GM21737 (cell line): ENCODE measurements at regions not wholly inside any gene's neighbourhood (a gene's known extent, or its start where the extent isn't known, plus 50 kb on each side); places are given as distances from the start of the nearest gene placed in this dataset.

Experiments used
- ATAC-seq: cut with Tn5 transposase; IDR thresholded peaks from one replicate; pipeline ENCODE4 v1.9.1; 2021; ENCODE audit warnings: mild to moderate bottlenecking, moderate library complexity; ENCODE audit not compliant: unreplicated experiment

DNA sequence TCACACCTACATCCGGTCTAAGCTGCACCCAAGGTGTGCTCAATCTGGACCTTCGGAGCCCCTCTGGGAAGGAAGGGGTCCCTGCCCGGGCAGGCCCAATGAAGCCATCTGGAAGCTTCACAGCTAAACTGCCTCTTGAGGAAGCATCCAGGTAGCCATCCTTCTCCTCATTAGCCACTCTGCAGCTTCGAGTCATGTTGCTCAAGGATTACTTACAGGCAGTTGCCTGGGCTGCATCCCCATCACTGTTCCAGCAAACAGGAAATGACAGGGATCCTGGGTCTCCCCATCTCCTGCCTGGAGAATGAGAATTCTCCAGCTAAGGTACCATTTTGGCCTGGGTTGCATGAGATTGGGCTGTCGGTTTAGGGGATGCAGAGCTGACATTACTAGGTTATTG lies 91.7 kb downstream of the ERMARD start:
- ATAC-seq = no peak

DNA sequence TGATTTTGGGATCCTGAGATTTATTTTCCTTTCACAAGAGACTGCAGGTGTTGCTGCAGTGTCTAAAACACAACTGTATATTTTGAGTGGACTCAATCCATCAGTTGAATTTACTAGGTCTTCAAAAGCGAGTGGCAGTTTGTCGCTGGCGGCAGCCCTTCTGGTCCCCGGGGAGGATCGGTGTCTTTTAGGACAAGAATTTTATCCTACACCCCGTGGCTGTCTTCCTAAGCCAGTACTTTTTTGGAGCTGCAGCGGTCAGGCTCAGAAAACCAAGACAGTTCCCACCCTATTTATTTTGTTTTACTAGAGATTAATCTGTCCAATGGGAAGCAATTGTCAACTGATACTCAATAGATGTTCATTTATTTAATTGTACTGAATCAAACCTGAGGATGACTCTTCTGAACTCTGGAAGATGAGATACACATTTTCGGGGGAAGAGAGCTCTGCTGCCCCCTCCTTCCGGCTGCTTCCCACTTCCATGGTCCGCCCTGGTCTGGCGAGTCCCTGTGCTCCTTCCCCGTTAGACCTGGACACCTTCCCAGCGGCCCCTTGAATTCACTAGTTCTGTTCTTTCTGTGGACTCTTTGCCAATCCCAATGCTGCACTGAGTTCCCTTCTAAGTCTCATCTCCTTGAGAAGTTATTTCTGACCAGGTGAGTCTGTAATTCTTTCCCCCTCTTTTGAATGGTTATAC lies 90.6 kb downstream of the ERMARD start:
- ATAC-seq = no peak

DNA sequence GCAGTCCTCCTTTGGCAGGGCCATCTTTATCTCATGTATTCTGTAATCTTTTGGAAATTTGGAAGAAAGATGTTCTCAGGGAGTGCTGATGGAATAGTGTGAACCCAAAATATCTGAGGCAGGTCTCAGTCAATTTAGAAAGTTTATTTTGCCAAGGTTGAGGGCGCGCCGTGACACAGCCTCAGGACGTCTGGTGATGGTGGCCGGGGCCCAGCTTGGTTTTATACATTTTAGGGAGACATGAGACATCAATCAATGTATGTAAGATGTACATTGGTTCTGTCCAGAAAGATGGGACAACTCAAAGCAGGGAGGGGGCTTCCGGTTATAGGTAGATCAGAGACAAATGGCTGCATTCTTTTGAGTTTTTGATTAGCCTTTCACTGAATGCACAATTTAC lies 89.8 kb downstream of the ERMARD start:
- ATAC-seq = no peak

DNA sequence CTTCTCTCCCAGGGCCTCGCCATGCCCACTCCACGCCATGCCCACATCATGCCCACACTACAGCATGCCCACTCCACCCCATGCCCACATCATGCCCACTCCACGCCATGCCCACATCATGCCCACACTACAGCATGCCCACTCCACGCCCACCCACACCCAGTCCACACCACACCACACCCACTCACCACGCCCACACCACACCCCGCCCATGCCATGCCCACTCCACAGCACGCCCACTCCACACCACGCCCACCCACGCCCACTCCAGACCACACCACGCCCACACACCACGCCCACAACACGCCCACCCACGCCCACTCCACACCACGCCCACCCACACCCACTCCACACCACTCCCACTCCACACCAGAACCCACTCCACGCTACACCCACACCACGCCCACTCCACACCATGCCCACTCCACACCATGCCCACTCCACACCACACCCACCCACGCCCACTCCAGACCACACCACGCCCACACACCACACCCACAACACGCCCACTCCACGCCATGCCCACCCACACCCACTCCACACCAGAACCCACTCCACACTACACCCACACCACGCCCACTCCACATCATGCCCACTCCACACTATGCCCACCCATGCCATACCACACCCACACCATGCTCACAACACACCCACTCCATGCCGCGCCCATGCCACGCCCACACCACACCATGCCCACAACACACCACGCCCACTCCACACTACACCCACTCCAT lies 88.6 kb downstream of the ERMARD start:
- ATAC-seq = no peak

DNA sequence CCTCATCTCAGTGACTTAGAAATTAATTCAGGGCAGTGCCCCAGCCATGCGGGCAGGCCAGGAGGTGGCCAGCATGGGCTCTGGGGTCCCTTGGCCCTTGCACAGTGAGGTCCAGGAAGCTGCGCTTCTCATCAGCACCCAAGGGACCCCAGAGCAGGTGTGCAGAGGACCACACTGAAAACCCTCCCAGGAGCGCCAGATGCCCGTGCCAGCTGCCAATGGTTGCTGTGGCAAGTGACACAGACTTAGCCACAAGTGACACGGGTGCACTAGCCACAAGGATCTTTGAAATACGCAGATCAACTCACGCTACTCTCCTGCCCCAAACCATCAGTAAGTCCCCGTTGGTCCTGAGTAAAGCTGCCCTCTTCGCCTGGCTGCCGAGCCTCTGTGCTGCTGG lies 88.1 kb downstream of the ERMARD start:
- no peak for ATAC-seq

DNA sequence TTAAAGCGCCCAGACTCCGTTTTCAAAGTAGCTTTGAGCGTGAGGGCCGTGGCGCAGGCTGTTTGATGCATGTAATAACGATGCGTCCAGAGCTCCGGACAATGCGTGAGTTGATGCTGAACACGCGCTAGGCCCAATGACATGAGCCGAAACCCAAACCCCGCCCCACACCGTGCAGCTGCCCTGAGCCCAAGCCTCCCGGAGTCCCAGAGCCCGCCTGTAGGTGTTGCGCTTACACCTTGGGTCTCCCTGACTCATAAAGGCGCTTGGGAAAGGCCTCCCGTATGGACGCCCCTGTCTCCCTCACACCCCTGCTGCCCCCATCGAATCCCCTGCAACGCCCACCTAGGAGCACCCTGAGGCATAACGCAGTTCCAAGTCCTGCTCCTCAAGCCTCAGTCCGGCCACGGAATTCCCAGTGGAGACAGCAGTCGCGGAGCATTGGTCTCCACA lies 87.6 kb downstream of the ERMARD start:
- ATAC-seq = no peak

DNA sequence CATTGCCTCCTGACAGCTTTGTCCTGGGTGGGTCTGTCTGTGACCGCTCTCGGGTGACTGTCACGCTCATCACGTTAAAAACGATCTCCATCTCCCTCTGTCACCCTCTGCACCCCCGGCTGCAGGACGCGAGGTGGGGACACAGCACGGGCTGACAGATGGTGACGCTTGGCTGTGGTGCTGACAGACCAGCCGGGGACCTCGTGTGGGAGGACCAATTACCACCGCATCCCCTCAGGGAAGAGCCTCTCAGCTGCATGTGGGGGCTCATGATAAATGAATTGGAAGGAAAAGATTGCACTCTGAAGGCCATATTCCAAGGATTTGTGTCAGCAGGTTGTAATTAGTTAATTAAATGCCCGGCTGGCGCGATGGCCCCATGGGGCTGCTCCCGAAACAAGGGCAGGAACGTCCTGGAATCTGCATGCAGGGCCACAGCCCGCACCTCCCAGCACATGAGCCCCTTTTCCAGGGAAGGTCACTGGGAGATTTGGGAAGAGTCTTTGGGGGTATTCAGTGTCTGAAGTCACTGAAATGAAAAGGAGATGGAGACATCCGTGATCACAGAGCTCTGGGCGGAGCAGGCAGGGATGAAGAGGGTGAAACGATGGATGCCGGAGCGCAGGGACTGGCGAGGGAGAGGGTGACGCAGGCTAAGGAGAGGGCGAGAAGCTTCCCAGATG lies 87.1 kb downstream of the ERMARD start:
- no peak for ATAC-seq

DNA sequence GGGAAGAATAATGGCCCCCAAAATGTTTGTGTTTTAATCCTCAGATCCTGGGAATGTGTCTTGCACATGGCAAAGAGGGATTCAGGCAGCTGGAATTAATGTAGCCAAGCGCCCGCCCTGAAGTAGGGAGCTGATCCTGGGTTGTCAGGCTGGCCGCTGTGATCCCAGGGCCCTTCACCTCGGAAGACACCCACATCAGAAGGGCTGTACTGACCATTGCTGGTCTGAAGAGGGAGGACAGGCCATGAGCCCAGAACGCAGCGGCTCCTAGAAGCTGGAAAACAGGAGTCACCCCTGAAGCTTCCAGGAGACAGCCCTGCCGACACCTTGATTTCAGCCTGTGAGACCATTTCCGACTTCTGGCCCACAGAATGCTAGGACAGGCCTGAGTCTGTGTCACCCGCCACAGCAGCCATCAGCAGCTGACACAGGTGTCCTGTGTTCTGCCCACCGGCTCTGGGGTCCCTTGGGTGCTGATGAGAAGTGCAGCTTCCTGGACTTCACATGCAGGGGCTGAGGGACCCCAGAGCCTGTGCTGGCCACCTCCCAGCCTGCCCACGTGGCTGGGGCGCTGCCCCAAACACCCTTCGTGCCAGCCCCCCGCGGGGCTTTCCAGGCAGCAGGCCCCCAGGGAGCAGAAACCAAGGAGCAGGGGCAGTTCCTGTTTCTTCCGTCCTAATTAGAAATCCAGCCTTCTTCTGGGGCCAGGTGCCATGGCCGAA lies 86.3 kb downstream of the ERMARD start:
- no peak for ATAC-seq

DNA sequence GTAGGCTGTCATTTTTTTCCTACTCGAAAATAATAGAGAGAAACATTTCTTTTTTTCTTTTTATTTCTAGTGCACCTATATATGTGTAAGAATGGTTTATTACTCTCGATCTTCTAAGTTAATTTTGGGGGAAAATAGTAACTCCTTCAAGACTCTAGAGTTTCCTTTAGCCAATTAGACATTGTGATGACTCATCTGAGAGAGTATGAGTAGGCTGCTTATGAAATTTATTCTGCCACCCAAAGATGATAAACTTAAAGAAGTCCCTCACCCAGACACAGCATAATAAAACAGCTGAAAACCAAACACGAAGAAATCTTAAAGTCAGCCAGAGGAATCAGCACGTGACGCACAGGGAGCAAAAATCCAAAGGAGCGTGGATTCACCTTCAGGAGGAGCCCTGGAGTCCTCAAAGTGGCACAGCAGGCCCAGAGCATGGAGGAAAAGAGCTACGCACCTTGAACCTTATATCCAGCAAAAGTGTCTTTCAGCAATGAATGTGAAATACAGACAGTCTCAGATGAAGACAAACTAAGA lies 81.9 kb downstream of the ERMARD start:
- no peak for ATAC-seq

DNA sequence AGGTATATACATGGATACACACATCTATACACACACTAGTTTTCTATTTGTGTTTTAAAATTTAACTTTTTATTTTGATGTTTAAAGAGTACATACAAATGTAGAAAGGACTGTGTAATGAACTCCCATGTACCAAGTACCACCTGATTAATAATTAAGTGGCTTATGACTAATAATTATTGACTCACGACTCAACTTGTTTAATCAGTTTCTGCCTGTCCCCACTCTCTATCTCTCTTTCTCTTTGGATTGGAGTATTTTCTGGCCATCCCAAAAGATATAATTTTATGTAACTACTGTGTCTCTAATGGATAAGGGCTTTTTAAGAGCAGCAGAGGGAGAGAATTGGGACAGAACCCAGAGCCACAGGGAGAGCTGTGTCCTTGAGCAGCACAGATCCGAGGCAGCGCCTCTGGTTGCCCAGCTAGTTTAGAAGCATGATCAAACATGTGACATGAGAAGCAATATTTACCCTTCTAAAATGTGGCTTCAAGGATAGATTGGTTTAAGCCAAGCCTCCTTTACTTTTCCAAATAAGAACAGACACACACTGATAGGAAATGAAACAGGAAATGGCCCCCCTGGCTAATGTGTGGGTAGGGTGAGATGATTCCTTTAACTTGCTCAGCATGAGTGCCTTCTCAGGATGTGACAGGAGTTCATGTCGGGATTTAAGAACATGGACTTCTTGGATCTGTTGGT lies 81.0 kb downstream of the ERMARD start:
- ATAC-seq = no peak

DNA sequence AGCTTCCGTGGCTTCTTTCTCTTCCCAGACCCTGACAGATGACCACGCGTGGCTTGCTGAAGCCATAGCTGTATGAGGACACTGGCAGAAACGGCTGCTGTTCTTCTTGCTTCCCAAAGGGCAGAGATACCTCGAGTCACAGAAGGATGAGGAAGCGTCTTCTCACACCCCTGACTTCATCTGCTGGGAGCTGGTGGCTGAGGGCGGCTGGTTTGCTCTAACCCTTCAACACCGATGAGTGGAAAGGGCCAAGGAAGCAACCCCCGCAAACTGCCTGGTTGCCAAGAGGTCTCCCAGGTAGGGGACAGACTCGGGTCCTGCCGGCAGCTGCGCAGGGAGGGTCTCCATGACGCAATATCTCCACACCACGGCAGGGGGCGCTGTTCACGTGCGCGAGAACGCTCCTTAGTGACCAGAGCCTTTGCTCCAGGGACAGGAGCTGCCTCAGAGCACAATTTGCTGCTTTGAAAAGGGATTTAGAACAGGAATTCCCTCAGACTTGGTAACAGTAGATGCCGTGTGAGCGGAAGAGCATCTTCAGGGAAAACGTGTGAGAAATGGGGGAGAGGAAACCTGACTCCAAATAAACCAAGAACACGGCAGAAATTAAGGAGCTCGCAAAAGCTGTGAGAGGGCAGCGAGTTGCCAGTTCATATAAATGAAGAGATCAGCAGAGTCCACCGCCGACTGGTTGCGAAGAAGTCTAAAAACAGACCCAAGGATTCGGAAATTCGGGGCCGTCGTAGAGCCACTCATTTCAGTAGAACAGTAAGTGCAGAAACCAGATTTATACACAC lies 80.2 kb downstream of the ERMARD start:
- ATAC-seq = peak; percentile 72
